ENCODE measurements at regions not wholly inside any gene's neighbourhood (a gene's known extent, or its start where the extent isn't known, plus 50 kb on each side); places are given as distances from the start of the nearest gene placed in this dataset.

GRCh38 chr11:80129396-80129795 lies 688.6 kb upstream of the TENM4 start:
- Histone ChIP-seq H2BK20ac (ENCODE audit: low read depth, low read length) (no peak overlapping the region), H4K5ac (ENCODE audit: low read depth, low read length) (no peak overlapping the region), H3K56ac (ENCODE audit: extremely low read depth, insufficient read depth, low read length) (no peak overlapping the region), H4K20me1 (ENCODE audit: insufficient read depth, low read length) (no peaks in the 10 kb centered on the region), H2BK120ac (ENCODE audit: low read depth, low read length) (no peak overlapping the region), H3K4me3 (ENCODE audit: insufficient read depth, low read depth, low read length) (no peak overlapping the region), H3K9me3 (ENCODE audit: control insufficient read depth, insufficient read depth, low read length) (no peaks in the 10 kb centered on the region), H4K91ac (ENCODE audit: insufficient read depth, low read depth, low read length) (no peak overlapping the region), H3K27me3 (ENCODE audit: control insufficient read depth, insufficient read depth, low read length) (no peaks in the 10 kb centered on the region; the same call in 1 of the 2 replicates), H3K36me3 (ENCODE audit: control insufficient read depth, insufficient read depth, low read length) (no peaks in the 10 kb centered on the region), H3K14ac (replicated peaks; ENCODE audit: low read depth, low read length) (no peak overlapping the region), H2AK9ac (replicated peaks; ENCODE audit: low read depth, low read length, poor library complexity) (no peak overlapping the region), H3K18ac (ENCODE audit: low read depth, low read length) (no peak overlapping the region), H3K9me1 (ENCODE audit: insufficient read depth, low read length) (no peaks in the 10 kb centered on the region), H2AFZ (replicated peaks; ENCODE audit: low read length, poor library complexity) (no peak overlapping the region), H3K23ac (ENCODE audit: low read depth, low read length) (no peak overlapping the region), H3K4me2 (ENCODE audit: low read depth, low read length) (no peak overlapping the region), H3K27ac (ENCODE audit: insufficient read depth, low read length) (no peak overlapping the region), H3K9ac (ENCODE audit: low read depth, low read length) (no peak overlapping the region), H4K8ac (ENCODE audit: low read depth in 2 of 2, low read length in 2 of 2) (no peak overlapping the region), H3K4ac (ENCODE audit: low read depth, low read length) (no peak overlapping the region), H3K79me1 (ENCODE audit: low read depth in 1 of 2, low read length in 2 of 2) (no peaks in the 10 kb centered on the region), H2BK15ac (ENCODE audit: low read depth, low read length) (no peak overlapping the region), H3K4me1 (ENCODE audit: control insufficient read depth, insufficient read depth, low read length) (no peaks in the 10 kb centered on the region), H2BK5ac (ENCODE audit: low read depth, low read length, poor library complexity, severe bottlenecking) (no peak overlapping the region), H2AK5ac (ENCODE audit: low read depth, low read length) (no peak overlapping the region)
- ATAC-seq (ENCODE audit: low read depth) (no peak), DNase-seq (no peak)
- TF ChIP-seq RCOR1 (IDR thresholded peaks at IDR 0.05; ENCODE audit: insufficient replicate concordance, low read length) (no peak), SMC3 (IDR thresholded peaks at IDR 0.05; ENCODE audit: low read depth, low read length) (no peak), USF2 (IDR thresholded peaks at IDR 0.05; ENCODE audit: low read depth, low read length) (no peak), MAZ (IDR thresholded peaks at IDR 0.05; ENCODE audit: borderline replicate concordance, low read depth, low read length) (no peak), CHD1 (IDR thresholded peaks at IDR 0.05; ENCODE audit: low read depth, low read length) (no peak), POLR2A (IDR thresholded peaks at IDR 0.05; ENCODE audit: low read depth, low read length) (no peak), CEBPB (IDR thresholded peaks at IDR 0.05; ENCODE audit: low read depth, low read length) (no peak), ELK1 (IDR thresholded peaks at IDR 0.05; ENCODE audit: borderline replicate concordance, low read depth, low read length) (no peak), MXI1 (IDR thresholded peaks at IDR 0.05; ENCODE audit: borderline replicate concordance, low read depth, low read length) (no peak), MAFK (IDR thresholded peaks at IDR 0.05; ENCODE audit: low read depth, low read length) (no peak), CTCF (conservative IDR thresholded peaks at IDR 0.05; ENCODE audit: low read depth, low read length) (no peak), NFE2L2 (IDR thresholded peaks at IDR 0.05; ENCODE audit: low read depth, low read length) (no peak), FOS (IDR thresholded peaks at IDR 0.05; ENCODE audit: low read depth, low read length) (no peak), BHLHE40 (IDR thresholded peaks at IDR 0.05; ENCODE audit: low read depth, low read length) (no peak), RAD21 (IDR thresholded peaks at IDR 0.05; ENCODE audit: low read length) (no peak), RFX5 (IDR thresholded peaks at IDR 0.05; ENCODE audit: low read depth, low read length) (no peak)
- in situ Hi-C loops (cut with MboI; ENCODE audit: low sequenced_read_pairs), result no loop called here
- CTCF ChIA-PET, result interaction anchor here (0.7 kb wide), 2 partner anchors 9 to 1018 kb away, joined by 3 read pairs; no protein-coding TSS in a partner anchor
- BruUV-seq (replicated peaks), result no TSS peak
- intact Hi-C loops (cut with micrococcal nuclease), result no loop called here
- dilution Hi-C loops (cut with HindIII; ENCODE audit: low sequenced_read_pairs, unreplicated experiment), result no loop called here
- POLR2A ChIA-PET (ENCODE audit: unreplicated experiment), result no interaction called here
